Spleen (tissue), 7 donors: ENCODE measurements at regions not wholly inside any gene's neighbourhood (a gene's known extent, or its start where the extent isn't known, plus 50 kb on each side); places are given as distances from the start of the nearest gene placed in this dataset.

Source experiments
- POLR2A ChIP-seq, 3 donors: fragments of 450-650 bp; IDR thresholded peaks; one replicate each; pipeline ENCODE4 v1.5.1; 2017; ENCODE audit warnings: antibody characterized with exemption in 3 of 3, mild to moderate bottlenecking in 1 of 3
- POLR2AphosphoS5 ChIP-seq, 3 donors: sonication (generic); formaldehyde crosslinking; IDR thresholded peaks; one replicate each; pipeline ENCODE4 v1.5.1; 2017; ENCODE audit warnings: antibody characterized with exemption in 3 of 3
- TF ChIP-seq, protein P1 (sequence below), 11 experiments: fragments of 200-600 bp in 7 of 11; fragments of 450-650 bp in 4 of 11; sonication (generic) in 4 of 11; IDR thresholded peaks in 8 of 11; conservative IDR thresholded peaks in 3 of 11; 1 replicate in 7 of 11; 2 replicates in 4 of 11; pipeline versions ENCODE4 v1.4.0 to v1.8.0; 2016 to 2021; ENCODE audit warnings: antibody characterized with exemption in 11 of 11, inconsistent platforms in 4 of 11, mild to moderate bottlenecking in 1 of 11
- donor health status: DM: no; HTN: no; CAD: no; lungs with moderate emphysema.
- donor health status: DM: no; HTN: no; CAD: no.
- donor health status: DM: no; HTN: no; CAD: no.

DNA sequence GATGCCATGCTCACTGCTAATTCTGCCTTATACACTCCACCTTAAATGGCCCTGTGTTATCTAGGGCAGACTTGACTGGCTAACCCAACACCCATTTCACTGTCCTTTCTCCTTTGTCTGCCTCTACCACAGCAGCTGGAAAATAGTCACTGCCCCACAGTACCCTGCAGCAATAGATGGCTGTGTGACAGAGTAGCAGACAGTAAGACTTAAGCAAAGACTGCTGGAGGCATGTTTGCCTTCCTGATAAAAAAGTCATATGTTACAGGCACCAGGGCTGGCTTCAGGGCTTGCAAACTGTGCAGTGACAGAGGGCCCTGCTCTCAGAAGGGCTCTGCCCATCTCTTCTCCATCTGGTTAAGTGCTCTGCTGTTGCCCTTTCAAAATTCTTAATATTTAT is 332.6 kb upstream of the GHITM start:
- TF ChIP-seq, protein P1, sequence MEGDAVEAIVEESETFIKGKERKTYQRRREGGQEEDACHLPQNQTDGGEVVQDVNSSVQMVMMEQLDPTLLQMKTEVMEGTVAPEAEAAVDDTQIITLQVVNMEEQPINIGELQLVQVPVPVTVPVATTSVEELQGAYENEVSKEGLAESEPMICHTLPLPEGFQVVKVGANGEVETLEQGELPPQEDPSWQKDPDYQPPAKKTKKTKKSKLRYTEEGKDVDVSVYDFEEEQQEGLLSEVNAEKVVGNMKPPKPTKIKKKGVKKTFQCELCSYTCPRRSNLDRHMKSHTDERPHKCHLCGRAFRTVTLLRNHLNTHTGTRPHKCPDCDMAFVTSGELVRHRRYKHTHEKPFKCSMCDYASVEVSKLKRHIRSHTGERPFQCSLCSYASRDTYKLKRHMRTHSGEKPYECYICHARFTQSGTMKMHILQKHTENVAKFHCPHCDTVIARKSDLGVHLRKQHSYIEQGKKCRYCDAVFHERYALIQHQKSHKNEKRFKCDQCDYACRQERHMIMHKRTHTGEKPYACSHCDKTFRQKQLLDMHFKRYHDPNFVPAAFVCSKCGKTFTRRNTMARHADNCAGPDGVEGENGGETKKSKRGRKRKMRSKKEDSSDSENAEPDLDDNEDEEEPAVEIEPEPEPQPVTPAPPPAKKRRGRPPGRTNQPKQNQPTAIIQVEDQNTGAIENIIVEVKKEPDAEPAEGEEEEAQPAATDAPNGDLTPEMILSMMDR (IDR thresholded peaks at IDR 0.05 in 8 of 11, conservative IDR thresholded peaks at IDR 0.05 in 3 of 11) = no peak
- no peak for TF ChIP-seq POLR2A (IDR thresholded peaks at IDR 0.05)
- TF ChIP-seq POLR2AphosphoS5 (IDR thresholded peaks at IDR 0.05) = no peak
